Mucosa of descending colon (tissue), 3 donors: ENCODE measurements at regions not wholly inside any gene's neighbourhood (a gene's known extent, or its start where the extent isn't known, plus 50 kb on each side); places are given as distances from the start of the nearest gene placed in this dataset.

Source experiments
- ATAC-seq: fragments of 200-7000 bp; cut with Tn5 transposase; one replicate; pipeline ENCODE4 v1.9.1; 2020; ENCODE audit warnings: mild to moderate bottlenecking, moderate library complexity
- DNase-seq, 3 donors: peaks; one replicate each; pipeline ENCODE4 v3.0.0-alpha.2; 2020
- H3K36me3 ChIP-seq: fragments of 200-600 bp; one replicate; pipeline ENCODE4 v1.8.0; 2021; ENCODE audit warnings: low read depth, mild to moderate bottlenecking
- H3K4me1 ChIP-seq: fragments of 200-600 bp; one replicate; pipeline ENCODE4 v1.8.0; 2021; ENCODE audit warnings: low read depth, mild to moderate bottlenecking
- H3K4me3 ChIP-seq: fragments of 200-600 bp; one replicate; pipeline ENCODE4 v1.8.0; 2021; ENCODE audit warnings: mild to moderate bottlenecking
- H3K9me3 ChIP-seq: fragments of 200-600 bp; one replicate; pipeline ENCODE4 v1.8.0; 2021; ENCODE audit warnings: mild to moderate bottlenecking
- intact Hi-C, 2 donors: fragments of 100-400 bp; cut with DNase I in 1 of 2; cut with micrococcal nuclease in 1 of 2; formaldehyde crosslinking; loops; one replicate each; pipeline versions ENCODE4 v1.11.0 to v1.11.1; 2022; cut with DNase I, micrococcal nuclease
- TF ChIP-seq, protein P1 (sequence below): fragments of 200-600 bp; IDR thresholded peaks from one replicate; pipeline ENCODE4 v1.8.0; 2022; ENCODE audit warnings: antibody characterized with exemption, mild to moderate bottlenecking
- donor health status: DM: no; HTN: no; CAD: no; lungs with moderate emphysema.
- donor health status: DM: no; HTN: no; CAD: no.
- donor health status: DM: no; HTN: yes; CAD: no.

DNA sequence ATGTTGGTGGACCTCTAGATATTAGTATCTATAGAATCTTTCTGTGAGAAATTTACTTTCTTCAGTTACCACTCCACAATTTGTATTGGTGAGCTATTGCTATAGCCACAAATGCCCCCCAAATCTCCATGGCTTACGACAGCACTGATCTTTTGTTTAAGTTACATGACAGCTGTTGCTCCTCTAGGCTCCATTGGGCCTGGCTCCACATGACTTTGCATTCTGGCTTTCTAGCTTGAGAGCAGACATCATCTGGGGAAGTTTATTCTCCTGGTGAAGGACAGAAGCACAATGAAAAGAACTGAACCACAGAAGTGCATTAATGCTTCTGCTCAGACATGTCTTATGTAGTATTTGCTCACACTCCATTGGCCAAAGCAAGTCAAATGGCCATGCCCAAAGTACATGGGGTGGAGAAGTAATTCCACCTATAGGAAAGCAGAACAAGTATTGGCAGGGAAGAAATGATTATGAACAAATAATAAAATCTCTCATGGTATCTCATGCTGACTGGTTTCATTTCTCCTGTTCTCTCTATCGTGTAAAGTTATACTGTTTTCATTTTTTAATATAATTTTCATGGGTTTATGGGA, 126.6 kb upstream of the FAM9C start:
- TF ChIP-seq, protein P1, sequence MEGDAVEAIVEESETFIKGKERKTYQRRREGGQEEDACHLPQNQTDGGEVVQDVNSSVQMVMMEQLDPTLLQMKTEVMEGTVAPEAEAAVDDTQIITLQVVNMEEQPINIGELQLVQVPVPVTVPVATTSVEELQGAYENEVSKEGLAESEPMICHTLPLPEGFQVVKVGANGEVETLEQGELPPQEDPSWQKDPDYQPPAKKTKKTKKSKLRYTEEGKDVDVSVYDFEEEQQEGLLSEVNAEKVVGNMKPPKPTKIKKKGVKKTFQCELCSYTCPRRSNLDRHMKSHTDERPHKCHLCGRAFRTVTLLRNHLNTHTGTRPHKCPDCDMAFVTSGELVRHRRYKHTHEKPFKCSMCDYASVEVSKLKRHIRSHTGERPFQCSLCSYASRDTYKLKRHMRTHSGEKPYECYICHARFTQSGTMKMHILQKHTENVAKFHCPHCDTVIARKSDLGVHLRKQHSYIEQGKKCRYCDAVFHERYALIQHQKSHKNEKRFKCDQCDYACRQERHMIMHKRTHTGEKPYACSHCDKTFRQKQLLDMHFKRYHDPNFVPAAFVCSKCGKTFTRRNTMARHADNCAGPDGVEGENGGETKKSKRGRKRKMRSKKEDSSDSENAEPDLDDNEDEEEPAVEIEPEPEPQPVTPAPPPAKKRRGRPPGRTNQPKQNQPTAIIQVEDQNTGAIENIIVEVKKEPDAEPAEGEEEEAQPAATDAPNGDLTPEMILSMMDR: no peak
- no peaks in the 10 kb centered on the region for H3K36me3 ChIP-seq
- DNase-seq (no peak), ATAC-seq (no peak)
- intact Hi-C loops: no loop called here
- H3K4me3 ChIP-seq: no peak overlapping the region
- no peaks in the 10 kb centered on the region for H3K4me1 ChIP-seq
- no peaks in the 10 kb centered on the region for H3K9me3 ChIP-seq

DNA sequence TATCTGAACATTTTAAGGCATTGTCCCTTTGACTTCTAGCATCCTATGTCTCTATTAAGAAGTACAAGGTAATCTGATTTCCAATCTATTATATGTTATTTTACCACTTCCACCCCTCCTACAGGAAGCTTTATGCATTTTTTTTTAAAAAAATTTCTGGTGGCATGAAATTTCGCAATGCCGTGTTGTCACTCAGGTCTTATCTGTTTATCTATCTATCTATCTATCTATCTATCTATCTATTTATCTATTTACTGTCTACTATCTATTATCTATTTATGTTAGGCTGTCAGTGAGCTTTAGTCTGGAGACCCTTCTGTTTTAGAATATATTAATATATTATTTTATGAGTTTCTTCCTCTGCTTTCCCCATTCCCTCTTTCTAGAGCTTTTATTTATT, 125.3 kb upstream of the FAM9C start:
- DNase-seq: no peak
- ATAC-seq: no peak
- Histone ChIP-seq H3K4me3 (no peak overlapping the region), H3K4me1 (no peaks in the 10 kb centered on the region), H3K36me3 (no peaks in the 10 kb centered on the region), H3K9me3 (no peaks in the 10 kb centered on the region)
- intact Hi-C loops: no loop called here
- TF ChIP-seq, protein P1: no peak

DNA sequence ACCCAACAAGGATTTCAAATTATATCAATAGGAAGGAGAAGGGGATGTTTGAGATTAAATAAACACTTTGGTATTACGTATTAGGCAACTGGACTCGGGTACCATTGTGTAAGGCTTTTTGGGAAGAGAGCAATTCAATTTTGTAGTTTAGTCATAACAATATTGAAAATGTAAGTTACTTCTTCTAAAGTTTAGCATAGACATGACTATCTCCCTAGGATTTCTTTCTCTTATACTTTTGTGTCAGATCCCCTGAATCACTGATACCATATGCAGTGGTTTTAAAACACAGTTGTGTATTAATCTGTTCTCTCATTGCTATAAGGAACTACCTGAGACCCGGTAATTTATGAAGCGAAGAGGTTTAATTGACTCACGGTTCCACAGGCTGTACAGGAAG, 123.8 kb upstream of the FAM9C start:
- DNase-seq (no peak), ATAC-seq (no peak)
- Histone ChIP-seq H3K4me1 (no peaks in the 10 kb centered on the region), H3K4me3 (no peak overlapping the region), H3K36me3 (no peaks in the 10 kb centered on the region), H3K9me3 (no peaks in the 10 kb centered on the region)
- intact Hi-C loops: no loop called here
- TF ChIP-seq, protein P1: no peak

DNA sequence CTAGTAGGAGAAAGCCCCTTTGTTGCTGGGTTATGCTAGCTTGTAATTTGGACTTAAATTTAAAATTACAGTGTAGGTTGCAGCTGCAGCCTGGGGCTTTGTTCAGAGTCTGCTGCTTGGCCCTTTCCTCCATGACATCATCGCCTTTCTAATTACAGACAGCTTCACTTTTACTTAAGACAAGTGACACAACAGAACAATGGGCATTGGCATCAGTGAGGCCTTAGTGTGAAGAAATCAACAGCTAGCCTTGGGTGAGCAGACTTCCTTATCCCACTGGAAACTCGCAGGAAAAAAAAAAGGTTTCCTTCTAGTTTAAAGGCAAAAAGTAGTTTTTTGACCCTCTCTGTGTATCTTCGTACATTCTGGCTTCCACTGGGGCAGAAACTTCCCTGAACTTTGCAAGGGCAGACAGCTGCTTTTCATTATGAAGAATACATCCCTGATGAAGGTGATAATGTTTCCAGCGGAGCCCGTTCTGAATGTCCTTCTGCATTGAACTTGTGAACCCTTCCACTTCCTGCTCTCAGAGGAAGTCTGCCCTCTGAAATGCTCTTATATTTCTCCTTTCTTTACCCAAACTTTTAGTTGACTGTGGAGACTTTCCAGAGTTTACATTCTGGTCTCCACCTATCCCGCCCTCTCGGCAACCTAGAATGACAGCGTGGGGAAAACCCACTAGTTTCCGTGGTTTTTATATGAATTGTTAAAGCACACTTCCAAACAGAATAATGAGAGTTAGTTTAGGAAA, 123.2 kb upstream of the FAM9C start:
- Histone ChIP-seq H3K4me3 (no peak overlapping the region), H3K9me3 (no peaks in the 10 kb centered on the region), H3K4me1 (no peaks in the 10 kb centered on the region), H3K36me3 (no peaks in the 10 kb centered on the region)
- peak; percentile 40 for ATAC-seq
- intact Hi-C loops: no loop called here
- DNase-seq: no peak
- TF ChIP-seq, protein P1: no peak

DNA sequence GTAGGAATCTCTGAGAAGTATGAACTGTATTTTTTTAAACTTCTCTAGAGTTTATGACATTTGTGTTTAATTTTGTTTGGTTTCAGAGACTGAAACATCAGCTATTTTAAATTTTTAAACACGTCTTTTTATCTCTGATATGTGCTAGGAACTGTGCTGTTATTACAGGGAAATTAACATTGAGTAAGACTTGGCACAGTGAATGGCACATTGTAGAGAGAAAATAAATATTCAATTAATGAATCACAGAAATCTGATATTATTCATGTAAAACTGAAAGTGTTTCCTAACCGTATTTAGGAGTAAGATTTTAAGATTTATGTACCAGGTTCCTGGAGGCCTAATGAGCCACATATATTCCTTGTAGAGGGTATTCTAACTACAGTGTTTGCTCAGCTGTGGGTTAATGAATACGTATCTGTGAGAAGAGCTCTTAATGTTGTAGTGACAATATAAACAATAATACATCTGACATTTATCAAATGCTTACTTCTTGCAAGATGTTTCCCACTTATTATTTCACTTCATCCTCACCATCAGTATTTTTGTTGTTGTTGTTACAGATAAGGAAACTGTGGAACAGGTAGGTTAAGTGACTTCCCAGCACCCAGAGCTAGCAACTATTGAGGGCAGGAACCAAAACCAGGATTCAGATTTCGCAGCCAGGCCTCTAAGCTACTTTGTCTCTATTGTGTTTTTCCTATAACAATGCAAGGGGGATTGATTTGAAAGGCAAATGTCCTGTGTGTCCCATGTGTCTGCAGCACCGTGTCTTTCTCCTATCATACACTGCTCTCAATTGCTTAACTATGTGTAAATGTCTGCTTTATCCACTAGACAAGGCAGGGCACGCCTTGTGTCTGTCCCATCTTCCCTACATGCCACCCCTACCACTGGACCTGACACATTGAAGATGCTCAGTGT, 121.1 kb upstream of the FAM9C start:
- Histone ChIP-seq H3K9me3 (no peaks in the 10 kb centered on the region), H3K4me1 (peaks cover 2% of the 10 kb centered on the region), H3K4me3 (no peak overlapping the region), H3K36me3 (no peaks in the 10 kb centered on the region)
- DNase-seq: no peak
- no peak for ATAC-seq
- TF ChIP-seq, protein P1: no peak
- intact Hi-C loops: no loop called here
